ENCODE measurements at regions not wholly inside any gene's neighbourhood (a gene's known extent, or its start where the extent isn't known, plus 50 kb on each side); places are given as distances from the start of the nearest gene placed in this dataset.
A peak's percentile ranks its signal among the peaks of the same experiment; 100 is the strongest.
"Not testable (repeated sequence)": the region's sequence is repeated elsewhere in the genome, so short reads cannot be mapped to it uniquely, and the experiment has no call there.

DNA sequence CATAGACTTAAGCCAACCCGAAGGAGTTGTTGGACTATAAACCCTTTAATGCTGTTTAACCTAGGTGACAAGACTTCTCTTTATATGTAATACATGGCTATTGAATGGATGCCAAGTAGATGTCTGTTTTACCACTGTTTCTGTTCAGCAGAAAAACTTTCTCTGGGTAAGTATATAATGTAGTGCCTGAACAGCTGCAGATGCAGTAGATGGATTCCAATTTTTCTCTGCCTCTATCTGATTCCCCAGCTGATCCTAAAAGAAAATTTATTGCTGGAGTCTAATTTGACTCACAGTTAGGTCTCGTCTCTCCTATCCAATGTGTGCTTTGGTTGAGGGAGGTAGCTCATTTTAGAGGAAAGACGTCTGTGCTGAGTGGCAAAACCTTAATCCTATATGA, 256.5 kb upstream of the CBLB start:
- no peak for DNase-seq

DNA sequence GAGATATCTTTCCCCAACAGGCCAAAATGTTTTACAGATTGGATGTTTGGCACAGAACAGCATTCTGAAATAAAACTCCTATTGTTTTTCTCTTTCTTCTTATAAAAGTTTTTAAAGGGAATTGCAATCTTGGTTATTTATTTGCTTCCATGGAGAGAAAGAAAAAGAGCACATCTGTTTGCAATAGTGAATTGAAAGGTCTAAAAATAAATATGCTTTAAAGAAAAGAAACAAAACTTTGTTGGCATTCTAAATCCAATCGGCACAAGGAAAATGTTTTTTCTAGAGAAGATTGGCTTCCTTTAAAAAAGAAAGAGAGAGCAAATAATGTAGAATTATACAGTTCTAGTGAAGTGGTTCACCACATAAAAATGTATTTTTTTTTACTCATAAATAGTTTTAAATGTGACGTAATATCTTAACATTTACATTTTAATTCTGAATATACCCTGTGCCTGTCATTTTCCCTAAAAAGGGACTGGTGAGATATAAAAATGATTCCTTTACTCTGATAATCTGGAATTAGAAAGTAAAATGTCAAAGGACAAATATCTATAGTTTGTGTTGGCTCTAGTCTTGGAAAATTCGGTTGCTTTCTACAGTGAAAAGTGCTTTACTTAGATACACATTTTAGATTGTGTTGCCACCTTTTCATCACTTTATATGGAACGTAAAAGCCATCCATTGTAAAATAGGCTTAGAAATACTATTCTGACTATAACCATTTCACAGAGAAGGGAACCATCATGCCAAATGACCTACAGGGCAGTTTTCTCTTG, 257.4 kb upstream of the CBLB start:
- DNase-seq = no peak

DNA sequence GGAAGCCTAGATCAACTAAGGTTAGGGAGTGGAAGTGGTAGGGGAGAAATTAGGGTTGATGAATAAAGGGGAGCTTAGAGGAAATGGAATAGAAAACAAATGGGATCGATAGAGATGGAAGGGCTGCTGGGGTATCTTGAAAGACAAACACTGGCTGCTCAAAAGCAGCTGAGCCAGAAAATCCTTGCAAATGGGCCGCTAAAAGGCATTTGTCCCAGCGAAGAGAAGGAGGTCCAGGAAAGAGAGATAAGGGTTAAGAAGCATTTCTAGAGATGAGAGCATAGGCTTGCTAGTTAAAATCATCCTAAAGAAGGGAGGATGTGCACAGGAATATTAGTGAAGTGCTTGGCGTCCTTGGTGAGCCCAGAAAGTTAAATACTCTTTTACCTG, 258.0 kb upstream of the CBLB start:
- DNase-seq = no peak

DNA sequence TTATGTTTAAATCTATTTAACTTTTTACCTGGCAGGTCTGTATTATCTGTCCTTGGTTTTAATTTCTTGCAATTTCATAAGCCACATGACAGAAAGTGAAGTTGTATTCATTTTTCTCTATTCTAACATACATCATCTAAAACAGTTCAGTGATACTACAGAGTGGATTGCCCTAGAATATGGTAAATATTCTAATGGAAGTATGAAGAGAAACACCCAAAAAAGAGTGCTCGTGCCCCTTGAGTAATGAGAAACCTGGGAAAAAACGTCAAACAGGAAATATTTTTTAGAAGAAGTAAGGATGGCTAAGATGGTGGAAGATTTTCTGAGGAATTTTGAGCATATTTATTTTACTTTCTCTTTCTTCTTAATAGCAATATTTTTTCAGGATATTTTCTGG, 261.1 kb upstream of the CBLB start:
- DNase-seq = no peak

DNA sequence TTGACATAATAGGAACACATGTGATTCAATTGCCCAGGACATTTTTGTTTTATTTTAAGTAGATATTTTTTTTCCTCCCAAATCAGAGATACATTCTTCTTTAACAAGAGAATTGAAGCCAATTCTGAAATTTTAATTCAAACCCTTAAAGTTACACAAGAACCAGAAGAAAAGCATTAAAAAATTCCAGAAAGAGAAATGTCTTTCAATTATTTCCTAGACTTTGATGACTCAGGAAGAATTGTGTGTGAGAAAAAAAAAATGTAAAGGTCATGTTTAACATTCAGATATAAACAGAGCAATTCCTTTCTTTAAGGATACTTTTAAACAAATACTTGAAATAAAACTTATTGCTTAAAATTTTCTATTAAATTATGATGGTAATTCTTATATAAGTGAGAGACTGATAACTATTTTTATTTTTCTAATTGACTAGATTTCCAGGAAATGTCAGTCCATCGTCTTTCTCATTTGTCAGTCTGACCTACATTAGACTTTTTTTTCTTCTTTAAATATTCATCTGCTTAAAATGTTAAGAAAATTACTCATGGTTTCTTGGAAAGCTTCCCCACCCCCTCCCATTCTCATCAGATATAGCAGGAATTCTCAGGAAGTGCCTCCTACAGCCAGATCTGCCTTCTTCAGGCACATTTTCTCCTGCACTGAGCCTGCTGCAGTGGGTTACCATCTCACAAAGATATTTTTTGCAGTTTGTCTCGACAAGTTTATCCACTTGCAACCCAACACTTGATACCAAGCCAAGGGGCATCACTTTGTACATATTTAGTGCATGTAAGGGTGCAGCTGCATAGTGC, 261.8 kb upstream of the CBLB start:
- DNase-seq = no peak

DNA sequence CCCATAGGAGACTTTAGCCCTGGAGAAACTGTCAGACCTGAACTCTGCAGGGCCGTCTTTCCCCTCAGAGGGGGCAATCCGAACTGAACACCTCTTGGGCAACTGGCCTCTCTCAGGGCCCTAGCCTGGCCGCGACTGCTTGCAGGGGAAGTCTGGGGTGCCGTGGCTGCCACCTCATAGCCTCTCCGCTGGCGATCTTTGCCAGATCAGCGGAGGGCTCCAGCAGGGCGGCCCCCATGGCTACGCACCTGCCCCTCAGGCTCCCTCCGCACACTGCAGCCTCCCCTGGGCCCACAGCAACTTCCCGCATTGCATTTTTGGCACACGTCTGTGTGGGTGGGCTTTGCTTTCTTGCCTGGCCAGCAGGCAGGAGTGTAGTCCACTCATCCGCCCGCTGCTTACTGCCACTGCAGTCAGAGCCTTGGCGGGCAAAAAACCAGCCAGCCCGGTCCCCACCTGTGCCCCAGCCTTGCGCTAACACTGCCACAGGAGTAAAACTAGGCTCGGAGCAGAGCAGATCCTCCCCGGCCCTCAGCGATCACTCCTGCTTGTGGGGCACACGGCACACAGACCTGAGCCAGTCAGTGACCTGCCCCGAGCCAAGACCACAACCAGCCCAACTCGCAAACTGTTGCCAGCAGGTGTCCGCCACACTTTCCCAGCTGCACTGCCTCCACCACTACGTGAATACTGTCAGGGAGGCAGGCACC, 266.8 kb upstream of the CBLB start:
- no peak for DNase-seq

DNA sequence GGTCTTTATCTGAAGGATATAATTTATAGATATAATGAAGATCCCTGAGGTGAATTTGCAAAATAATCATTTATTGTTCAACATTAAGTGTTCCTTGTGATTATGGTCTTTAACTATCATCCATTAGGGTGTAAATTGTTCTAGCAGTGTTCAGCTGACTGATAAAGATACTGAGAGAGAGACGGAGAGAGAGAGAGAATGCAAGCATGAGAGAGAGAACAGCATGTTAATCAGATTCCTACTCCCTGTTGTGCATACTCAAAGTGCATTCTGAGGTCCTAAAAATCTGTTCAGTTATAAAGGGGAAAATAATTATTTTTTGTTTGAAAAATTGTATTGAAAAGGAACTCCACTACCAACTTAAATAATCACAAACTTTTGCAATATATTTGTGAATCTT, 271.0 kb upstream of the CBLB start:
- DNase-seq = no peak

DNA sequence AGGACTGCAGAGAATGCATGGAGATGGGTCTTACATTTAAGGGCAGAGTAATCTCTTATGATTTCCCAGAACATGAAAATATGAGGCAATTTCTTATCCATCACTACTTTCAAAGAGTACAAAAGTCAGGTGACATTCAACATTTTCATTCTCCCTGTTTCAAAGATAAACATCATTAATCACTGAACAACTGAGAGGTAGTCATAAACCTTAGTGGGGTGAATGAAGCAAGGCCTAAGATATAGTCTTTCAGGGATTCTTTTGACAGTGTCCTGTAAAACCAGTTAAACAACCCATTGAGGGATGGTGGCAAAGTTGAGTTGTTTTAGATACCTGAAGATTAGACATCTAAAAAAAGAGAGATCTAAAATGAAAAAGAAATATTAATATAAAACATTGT, 271.6 kb upstream of the CBLB start:
- DNase-seq = no peak

DNA sequence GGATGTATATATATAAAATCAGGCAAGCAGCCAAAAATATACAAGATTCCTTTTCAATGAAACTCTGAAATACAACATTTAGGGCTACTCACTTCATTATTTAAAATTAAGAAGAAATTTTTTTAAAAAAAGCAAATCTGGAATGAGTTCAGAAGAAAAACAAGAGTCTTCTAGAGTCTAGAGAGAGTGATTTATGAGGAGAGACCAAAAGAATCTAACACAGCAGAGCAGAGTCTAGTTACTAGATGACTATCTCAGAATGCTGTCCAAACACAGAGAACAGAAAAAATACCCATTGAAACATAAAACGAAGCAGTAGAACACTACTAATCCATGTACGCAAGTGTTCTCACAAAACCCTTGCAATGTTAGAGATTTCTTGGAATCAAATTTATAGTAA, 275.2 kb upstream of the CBLB start:
- DNase-seq = no peak

DNA sequence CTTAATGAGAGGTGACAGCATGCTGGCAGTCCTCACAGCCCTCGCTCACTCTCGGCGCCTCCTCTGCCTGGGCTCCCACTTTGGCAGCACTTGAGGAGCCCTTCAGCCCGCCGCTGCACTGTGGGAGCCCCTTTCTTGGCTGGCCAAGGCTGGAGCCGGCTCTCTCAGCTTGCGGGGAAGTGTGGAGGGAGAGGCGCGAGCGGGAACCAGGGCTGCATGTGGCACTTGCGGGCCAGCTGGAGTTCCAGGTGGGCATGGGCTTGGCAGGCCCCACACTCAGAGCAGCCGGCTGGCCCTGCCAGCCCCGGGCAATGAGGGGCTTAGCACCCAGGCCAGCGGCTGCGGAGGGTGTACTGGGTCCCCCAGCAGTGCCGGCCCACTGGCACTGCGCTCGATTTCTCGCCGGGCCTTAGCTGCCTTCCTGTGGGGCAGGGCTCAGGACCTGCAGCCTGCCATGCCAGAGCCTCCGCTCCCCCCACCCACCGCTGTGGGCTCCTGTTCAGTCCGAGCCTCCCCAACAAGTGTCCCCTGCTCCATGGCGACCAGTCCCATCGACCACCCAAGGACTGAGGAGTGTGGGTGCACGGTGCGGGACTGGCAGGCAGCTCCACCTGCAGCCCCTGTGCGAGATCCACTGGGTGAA, 279.7 kb upstream of the CBLB start:
- DNase-seq = not testable (repeated sequence)

DNA sequence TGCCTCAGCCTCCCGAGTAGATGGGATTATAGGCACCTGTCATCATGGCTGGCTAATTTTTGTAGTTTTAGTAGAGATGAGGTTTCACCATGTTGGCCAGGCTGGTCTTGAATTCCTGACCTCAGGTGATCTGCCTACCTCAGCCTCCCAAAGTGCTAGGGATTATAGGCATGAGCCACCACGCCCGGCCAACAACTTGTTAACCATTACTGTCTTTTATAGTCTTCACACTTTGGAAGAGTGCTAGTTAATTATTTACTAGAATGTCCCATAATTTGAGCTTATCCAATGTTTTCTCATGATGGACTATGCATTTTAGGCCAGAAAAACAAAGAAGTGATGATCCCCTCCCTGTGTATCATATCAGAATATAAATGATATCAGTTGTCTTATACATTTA, 288.6 kb upstream of the CBLB start:
- DNase-seq = no peak

DNA sequence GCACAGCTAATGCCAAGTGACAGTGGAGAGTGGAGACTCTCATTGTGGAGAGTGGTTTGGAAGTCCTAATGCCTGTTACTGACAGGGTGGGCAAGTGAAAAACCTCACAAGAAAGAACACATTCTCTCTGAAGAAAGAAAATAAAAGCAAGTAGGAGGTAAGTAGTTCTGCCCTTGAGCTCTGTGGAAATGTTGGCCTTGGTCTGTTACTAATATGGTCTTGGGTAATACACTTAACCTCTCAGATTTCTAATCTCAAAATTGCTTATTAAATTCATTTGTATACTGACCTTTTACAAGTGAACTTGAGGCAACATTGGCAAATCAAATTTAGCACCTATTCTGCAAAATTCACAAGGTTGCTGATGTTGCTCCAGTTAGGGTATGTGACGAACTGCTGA, 291.6 kb upstream of the CBLB start:
- DNase-seq = no peak

DNA sequence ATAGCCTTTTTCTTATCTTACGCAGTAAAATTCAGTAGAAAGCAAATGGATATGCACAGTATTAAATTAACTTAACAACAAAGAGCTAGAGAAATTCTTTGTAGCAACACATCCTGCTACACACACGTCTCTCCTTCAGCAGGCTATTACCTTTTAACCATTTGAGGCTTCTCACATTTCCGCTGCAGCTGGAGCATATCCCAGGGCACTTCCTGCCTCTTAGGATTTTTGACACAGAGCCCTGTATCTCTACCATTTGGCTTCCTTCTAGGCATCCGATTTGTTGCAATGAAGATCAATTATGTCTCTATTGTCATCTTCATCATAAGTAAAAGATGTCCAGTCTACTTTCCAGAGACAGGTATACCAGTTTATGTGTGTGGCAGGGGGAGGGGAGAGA, 292.4 kb upstream of the CBLB start:
- no peak for DNase-seq

DNA sequence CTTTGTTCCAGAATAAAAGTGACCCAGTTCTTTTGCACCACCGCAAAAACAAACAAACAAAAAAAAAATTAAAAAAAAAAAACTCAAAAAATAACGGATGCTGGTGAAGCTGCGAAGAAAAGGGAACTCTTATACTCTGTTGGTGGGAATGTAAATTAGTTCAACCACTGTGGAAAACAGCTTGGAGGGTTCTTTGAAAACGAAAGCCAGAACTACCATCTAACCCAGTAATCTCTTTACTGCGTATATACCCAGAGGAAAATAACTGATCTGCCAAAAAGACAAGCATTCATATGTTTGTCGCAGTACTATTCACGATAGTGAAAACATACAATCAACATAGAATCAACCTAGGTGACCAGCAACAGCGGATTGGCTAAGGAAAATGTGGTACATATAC, 298.9 kb upstream of the CBLB start:
- DNase-seq = no peak

DNA sequence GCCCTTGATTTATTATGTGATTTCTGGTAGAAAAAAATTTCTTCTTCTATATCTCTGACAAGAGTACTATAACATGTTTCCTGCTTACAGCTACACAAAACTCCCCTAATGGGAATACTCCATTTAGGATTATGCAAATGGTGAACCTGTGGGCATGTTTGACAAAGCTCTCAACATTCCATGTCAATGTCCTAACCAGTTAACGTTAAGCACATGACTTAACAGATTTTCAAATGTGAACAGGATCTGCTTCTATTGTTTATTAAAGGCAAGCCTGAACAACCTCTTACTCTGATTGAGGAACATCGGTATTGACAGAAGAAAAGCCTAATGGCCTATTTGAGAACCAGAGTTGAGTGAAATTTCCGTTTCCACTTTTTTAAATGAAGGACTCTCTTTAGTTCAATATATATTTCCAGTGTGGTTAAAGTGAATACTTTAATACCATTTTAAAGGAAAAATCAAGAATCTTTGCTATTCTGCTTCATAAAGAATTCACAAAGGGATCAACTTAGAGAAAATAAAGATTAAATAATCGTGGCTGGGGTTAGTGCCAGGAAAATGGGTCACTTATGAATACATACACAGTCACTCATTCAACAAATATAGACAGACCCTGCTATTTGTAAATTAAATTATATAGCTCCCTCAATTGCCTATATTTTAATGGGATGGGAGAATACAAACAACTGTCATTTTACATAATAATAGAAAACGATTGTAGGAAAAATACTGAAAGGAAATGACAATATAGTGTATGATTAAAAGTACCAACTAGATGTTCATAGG, 300.3 kb upstream of the CBLB start:
- DNase-seq = no peak

DNA sequence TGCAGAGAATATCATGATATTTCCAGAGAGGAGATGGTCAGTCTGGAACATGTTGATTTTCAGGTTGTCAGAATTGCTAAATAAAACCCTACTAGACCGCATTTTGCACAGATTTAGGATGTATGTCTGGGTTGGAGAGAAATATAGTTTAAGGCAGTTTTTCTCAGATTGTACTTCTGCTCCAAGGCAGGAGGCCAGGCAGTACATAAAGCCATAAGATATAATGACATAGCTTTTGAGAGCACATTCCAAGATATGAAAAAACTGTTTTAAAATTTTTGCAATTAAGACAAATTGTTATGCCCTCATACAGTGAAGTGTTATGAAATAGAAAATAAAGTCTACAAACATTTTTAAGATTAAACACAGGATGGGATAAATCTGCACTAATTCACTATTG, 301.8 kb upstream of the CBLB start:
- no peak for DNase-seq

DNA sequence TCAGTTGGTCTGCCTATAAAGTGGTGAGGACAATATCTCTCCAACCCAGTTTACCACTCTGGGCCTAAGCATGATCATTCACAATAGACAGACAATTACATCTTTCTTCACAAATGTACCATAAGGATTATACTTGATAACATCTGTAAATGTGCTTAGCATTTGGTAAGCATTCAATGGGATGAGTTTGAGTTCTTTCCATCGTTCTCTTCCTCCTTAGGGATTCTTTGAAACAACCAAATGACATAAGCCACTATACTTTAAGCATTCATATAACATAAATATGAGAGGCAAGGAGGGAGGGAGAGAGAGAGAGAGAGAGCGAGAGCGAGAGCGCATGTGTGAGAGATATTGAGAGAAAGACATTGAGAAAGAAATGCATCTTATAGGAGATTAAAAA, 303.3 kb upstream of the CBLB start:
- no peak for DNase-seq

DNA sequence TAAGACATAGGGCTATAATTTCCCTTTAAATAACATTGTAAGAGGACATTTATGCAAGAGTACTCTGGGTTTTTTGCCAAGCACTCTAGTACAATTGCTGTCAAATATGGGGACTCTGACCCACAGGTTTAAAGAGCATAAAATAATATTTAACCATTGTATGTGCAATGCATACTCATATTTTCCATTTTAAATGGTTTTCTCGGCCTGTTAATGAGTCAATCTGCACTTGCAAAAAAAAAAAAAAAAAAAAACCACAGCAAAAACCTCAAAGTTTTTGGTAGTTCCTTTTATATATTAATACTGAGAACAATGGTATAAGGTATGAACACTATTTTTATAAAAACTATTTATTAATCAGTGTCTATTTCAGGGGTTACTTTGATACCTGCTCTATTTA, 304.0 kb upstream of the CBLB start:
- peak; percentile 36 for DNase-seq

DNA sequence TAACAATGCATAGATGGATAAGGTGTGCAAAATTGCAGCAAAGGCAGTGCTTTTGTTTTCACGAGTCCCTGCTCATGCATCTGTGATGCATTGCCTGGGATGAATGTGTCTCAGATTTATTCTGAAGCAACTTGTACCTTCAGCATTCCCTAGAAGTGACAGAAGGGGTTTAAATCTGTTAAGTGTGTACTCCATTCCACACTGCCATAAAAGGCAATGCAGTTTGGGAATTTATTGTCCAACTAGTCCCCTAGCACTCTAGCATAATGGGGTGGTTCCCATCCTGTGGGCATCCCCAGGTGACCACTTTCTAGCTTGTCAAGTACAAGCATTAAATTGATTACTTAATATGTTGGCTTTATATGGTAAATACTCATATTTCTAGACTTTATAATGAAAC, 306.5 kb upstream of the CBLB start:
- no peak for DNase-seq

DNA sequence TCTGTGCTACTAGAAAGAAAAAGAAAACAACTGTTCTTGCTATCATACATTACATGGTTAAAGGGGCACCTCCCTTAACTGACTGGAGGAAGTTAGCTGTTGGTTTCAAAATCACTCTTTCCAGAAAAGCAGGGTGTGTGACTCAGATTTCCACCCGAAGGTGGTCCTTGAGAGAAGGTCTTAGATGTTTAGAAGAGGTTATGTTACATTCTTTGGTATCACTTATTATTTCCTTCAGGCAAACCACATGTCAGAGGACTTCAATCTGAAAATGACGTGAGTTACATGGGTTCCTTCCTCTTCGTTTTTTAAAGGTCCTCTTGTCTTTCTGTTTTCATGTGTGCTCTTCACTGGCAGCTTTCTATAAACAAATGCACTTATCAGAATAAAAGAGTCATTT, 307.9 kb upstream of the CBLB start:
- DNase-seq = peak; percentile 73

DNA sequence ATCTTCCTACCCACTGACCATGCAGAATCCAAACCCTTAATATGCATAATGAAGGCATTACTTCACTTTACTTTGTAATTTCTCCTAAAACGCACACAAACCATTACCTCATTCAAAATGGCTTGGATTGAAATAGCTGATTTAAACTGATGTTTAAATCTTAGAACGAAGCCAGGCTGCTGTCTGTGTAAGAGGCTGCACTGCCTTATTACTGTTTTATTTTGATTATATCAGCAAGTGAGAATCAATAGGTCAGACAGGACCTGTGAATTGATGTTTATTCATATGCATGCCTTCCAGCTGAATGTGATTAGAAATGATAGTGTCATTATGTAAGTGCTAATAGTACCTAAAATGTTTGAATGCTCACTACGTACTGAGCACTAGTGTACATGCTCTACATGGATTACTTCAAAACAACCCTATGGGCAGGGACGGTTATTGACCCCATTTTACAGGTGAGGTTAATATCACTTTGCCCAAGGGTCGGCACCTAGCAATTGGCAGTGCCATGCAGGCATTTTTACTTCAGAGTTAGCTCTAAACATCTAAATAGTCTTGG, 314.2 kb upstream of the CBLB start:
- DNase-seq = no peak

DNA sequence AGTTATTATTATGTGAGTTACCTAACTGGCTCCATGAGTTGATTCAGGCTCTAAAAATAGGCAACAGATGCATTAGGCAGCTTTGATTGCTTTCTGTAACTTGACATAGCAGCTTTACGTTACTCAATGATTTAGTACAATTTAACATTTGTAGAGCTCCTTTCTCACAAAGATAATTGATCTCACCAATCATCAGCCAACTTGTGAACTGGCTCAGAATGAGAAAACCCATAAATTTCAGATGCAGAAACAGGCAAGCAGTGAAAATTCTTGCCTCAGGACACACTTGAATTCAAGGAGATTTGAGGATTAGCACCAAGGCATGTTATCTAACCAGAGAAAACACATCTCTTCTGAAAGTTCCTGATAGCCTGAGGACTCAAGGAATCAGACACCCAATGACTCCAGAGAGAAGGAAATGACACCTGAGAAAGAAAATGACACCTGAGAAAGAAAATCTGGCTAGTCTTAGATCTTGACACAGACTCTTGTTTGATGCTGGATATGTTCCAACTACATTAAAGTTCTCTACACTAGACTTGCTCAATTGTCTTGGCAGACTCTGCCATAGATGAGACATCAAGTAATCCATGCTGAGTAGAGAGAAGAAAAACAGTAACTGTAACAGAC, 315.1 kb upstream of the CBLB start:
- peak; percentile 12 for DNase-seq
